ENCODE measurements at regions not wholly inside any gene's neighbourhood (a gene's known extent, or its start where the extent isn't known, plus 50 kb on each side); places are given as distances from the start of the nearest gene placed in this dataset.
"Not testable (repeated sequence)": the region's sequence is repeated elsewhere in the genome, so short reads cannot be mapped to it uniquely, and the experiment has no call there.

DNA sequence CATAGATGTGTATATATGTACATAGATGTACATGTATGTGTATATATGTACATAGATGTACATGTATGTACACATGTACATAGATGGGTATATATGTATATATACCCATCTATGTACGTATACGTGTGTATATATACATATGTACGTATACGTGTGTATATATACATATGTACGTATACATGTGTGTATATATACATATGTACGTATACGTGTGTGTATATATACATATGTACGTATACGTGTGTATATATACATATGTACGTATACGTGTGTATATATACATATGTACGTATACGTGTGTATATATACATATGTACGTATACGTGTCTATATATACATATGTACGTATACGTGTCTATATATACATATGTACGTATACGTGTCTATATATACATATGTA is 1388.8 kb downstream of the CDH8 start:
- not testable (repeated sequence) for TF ChIP-seq ZFX (IDR thresholded peaks at IDR 0.05)
- TF ChIP-seq, protein P1, sequence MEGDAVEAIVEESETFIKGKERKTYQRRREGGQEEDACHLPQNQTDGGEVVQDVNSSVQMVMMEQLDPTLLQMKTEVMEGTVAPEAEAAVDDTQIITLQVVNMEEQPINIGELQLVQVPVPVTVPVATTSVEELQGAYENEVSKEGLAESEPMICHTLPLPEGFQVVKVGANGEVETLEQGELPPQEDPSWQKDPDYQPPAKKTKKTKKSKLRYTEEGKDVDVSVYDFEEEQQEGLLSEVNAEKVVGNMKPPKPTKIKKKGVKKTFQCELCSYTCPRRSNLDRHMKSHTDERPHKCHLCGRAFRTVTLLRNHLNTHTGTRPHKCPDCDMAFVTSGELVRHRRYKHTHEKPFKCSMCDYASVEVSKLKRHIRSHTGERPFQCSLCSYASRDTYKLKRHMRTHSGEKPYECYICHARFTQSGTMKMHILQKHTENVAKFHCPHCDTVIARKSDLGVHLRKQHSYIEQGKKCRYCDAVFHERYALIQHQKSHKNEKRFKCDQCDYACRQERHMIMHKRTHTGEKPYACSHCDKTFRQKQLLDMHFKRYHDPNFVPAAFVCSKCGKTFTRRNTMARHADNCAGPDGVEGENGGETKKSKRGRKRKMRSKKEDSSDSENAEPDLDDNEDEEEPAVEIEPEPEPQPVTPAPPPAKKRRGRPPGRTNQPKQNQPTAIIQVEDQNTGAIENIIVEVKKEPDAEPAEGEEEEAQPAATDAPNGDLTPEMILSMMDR (conservative IDR thresholded peaks at IDR 0.05), result not testable (repeated sequence)
